ENCODE measurements at regions not wholly inside any gene's neighbourhood (a gene's known extent, or its start where the extent isn't known, plus 50 kb on each side); places are given as distances from the start of the nearest gene placed in this dataset.
"Not testable (repeated sequence)": the region's sequence is repeated elsewhere in the genome, so short reads cannot be mapped to it uniquely, and the experiment has no call there.

DNA sequence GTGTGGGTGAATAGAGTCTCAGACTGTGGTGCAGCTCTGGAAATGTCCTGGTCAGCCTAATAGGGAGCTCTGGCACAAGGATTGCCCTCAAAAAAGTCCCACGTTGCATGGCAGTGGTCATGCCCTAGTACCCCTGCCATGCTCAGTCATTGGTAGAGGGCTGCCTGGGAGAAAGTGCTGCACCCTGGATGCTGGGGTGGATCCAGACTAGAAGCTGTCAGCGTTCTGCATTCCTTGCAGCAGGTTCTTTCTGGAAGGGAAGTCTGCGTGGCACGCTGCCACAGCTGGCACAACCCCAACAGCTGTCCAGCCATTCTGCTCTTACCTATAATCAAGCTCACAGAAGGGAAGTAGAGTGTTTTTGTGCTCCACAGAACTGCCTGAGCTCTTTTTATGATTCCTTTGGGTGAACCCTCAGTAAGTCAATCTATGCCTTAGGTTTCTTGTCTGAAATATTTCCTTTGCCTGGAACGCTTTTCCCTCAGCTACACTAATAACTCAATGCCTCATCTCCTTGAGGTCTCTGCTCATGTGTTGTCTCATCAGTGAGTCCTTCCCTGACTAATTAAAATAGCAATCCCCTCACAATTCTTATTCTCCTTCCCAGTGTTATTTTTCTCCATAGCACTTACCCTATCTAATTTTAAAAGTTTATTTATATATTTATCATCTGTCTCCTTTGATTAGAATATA, 61.5 kb upstream of the JAK1 start:
- Histone ChIP-seq H3K4me3 (no peak overlapping the region), H3K4me1 (peaks cover 30 to 36% (median 32%) of the 10 kb centered on the region in 4 donors), H3K27ac (replicated peaks in 1 of 4) (no peak overlapping the region), H3K36me3 (peaks cover 0 to 4% (median 2%) of the 10 kb centered on the region in 4 donors), H3K9me3 (no peaks in the 10 kb centered on the region), H3K27me3 (no peaks in the 10 kb centered on the region)
- TF ChIP-seq, protein P1, sequence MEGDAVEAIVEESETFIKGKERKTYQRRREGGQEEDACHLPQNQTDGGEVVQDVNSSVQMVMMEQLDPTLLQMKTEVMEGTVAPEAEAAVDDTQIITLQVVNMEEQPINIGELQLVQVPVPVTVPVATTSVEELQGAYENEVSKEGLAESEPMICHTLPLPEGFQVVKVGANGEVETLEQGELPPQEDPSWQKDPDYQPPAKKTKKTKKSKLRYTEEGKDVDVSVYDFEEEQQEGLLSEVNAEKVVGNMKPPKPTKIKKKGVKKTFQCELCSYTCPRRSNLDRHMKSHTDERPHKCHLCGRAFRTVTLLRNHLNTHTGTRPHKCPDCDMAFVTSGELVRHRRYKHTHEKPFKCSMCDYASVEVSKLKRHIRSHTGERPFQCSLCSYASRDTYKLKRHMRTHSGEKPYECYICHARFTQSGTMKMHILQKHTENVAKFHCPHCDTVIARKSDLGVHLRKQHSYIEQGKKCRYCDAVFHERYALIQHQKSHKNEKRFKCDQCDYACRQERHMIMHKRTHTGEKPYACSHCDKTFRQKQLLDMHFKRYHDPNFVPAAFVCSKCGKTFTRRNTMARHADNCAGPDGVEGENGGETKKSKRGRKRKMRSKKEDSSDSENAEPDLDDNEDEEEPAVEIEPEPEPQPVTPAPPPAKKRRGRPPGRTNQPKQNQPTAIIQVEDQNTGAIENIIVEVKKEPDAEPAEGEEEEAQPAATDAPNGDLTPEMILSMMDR (IDR thresholded peaks at IDR 0.05), result no peak
- TF ChIP-seq POLR2A (IDR thresholded peaks at IDR 0.05; ENCODE audit: low read depth), result no peak
- peak; percentile 43 to 50 for TF ChIP-seq POLR2AphosphoS5 (IDR thresholded peaks at IDR 0.05)
- intact Hi-C loops (cut with DNase I), result no loop called here
- DNase-seq (ENCODE audit: extremely low spot score), result no peak
- WGBS, result 20% methylated on average over 5 of the region's 5 CpGs

DNA sequence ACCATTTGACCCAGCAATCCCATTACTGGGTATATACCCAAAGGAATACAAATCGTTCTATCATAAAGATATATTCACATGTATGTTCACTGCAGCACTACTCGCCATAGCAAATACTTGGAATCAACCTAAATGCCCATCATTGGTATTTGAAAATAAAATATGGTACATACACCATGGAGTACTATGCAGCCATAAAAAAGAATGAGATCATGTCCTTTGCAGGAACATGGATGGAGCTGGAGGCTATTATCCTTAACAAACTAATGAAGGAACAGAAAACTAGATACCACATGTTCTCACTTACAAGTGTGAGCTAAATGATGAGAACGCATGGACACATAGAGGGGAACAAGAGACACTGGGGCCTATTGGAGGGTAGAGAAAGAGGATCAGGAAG, 63.1 kb upstream of the JAK1 start:
- intact Hi-C loops (cut with DNase I); H3K36me3 ChIP-seq; DNase-seq (ENCODE audit: extremely low spot score); H3K27ac ChIP-seq (replicated peaks in 1 of 4); H3K4me3 ChIP-seq; H3K9me3 ChIP-seq; H3K27me3 ChIP-seq: not testable (repeated sequence)
- H3K4me1 ChIP-seq, result peaks cover 30 to 36% (median 32%) of the 10 kb centered on the region in 4 donors
- 95% methylated on average over 3 of the region's 3 CpGs for WGBS

DNA sequence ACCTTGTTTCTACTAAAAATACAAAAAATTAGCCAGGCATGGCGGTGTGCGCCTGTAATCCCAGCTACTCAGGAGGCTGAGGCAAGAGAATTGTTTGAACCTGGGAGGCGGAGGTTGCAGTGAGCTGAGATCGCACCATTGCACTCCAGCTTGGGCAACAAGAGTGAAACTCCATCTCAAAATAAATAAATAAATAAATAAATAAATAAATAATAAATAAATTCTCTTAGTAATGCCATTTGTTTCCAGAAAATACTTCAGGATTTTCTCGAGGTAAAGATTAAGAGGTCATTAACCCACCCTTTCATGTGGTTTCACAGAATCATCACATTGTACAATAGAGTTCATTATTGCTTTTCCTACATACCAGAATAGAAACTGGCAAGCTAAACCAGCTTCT, 68.5 kb upstream of the JAK1 start:
- H3K27ac ChIP-seq (replicated peaks in 1 of 4); intact Hi-C loops (cut with DNase I); H3K27me3 ChIP-seq; H3K4me1 ChIP-seq; H3K4me3 ChIP-seq; H3K9me3 ChIP-seq; DNase-seq (ENCODE audit: extremely low spot score): not testable (repeated sequence)
- 93% methylated on average over 5 of the region's 5 CpGs for WGBS
- H3K36me3 ChIP-seq, result peaks cover 0 to 20% (median 9%) of the 10 kb centered on the region in 4 donors

DNA sequence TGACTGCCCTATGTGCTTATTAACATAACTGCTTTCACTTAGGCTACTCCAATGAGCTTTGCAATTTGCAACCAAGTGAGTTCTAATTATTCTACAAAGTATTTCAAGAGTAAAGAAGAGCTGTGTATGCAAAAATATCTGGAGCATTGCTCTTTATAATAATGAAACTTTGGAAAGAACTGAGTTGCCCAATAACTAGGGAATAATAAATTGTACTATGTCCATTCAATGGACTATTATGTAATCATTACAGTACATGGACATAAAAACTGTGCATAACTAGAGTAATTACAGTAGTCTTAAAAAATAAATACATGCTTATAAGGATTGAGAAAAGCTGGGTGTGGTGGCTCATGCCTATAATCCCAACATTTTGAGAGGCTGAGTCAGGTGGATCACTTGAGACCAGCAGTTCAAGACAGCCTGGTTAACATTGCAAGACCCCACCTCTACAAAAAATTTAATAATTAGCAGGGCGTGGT, 70.3 kb upstream of the JAK1 start:
- intact Hi-C loops (cut with DNase I), result no loop called here
- TF ChIP-seq POLR2AphosphoS5 (IDR thresholded peaks at IDR 0.05) (no peak), EP300 (IDR thresholded peaks at IDR 0.05) (no peak), POLR2A (IDR thresholded peaks at IDR 0.05; ENCODE audit: low read depth) (no peak)
- TF ChIP-seq, protein P1 (IDR thresholded peaks at IDR 0.05), result no peak
- Histone ChIP-seq H3K27ac (replicated peaks in 1 of 4) (no peak overlapping the region), H3K9me3 (no peaks in the 10 kb centered on the region), H3K36me3 (peaks cover 0 to 19% (median 9%) of the 10 kb centered on the region in 4 donors), H3K4me1 (peaks cover 0 to 10% (median 8%) of the 10 kb centered on the region in 4 donors), H3K27me3 (no peaks in the 10 kb centered on the region), H3K4me3 (no peak overlapping the region)
- DNase-seq (ENCODE audit: extremely low spot score), result no peak
- WGBS, result 83% methylated on average over 1 of the region's 1 CpG

DNA sequence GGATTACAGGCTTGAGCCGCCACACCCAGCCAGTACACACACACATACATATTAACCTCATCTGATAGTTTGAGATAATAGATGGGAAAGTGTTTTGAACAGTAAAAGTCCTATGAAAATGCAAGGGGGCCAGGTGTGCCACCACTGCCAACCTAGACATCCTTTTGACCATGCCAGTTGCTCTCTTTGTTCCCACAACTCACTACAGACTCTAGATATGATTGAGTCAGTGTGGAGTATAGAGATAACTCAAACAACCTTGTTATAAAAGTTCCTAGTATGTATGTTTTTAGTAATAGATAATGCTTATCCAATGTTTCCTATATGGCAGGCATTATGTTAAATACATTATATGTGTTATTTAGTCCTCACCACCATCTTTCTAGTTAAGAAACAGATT, 72.7 kb upstream of the JAK1 start:
- DNase-seq (ENCODE audit: extremely low spot score), result no peak
- intact Hi-C loops (cut with DNase I), result no loop called here
- no peaks in the 10 kb centered on the region for H3K9me3 ChIP-seq
- no peak overlapping the region for H3K4me3 ChIP-seq
- TF ChIP-seq, protein P1 (IDR thresholded peaks at IDR 0.05), result no peak
- TF ChIP-seq POLR2AphosphoS5 (IDR thresholded peaks at IDR 0.05), result no peak
- no peak for TF ChIP-seq POLR2A (IDR thresholded peaks at IDR 0.05; ENCODE audit: low read depth)
- no peak for TF ChIP-seq EP300 (IDR thresholded peaks at IDR 0.05)
- 92% methylated on average over 1 of the region's 1 CpG for WGBS
- no peak overlapping the region for H3K27ac ChIP-seq (replicated peaks in 1 of 4)
- H3K36me3 ChIP-seq, result peaks cover 0 to 21% (median 9%) of the 10 kb centered on the region in 4 donors
- peaks cover 0 to 10% (median 9%) of the 10 kb centered on the region in 4 donors for H3K4me1 ChIP-seq
- H3K27me3 ChIP-seq, result no peaks in the 10 kb centered on the region

DNA sequence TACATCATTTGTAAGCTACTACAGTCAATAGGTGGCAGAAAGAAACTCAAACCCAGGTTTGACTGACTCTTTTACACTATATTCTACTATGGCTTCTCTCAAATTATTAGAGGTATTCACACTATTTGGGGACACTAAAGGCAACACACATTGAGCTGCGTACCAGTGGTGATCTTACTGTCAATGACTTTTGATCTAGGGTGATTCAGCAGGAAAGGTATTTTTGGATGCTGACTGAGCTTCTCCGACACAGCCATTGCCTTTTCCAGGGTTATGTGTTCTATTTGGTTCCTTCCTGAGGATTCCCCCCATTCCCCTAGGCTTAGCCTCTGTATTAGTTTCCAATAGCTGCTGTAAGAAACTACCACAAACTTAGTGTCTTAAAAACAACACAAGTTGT, 73.2 kb upstream of the JAK1 start:
- H3K27ac ChIP-seq (replicated peaks in 1 of 4), result no peak overlapping the region
- peaks cover 0 to 26% (median 9%) of the 10 kb centered on the region in 4 donors for H3K36me3 ChIP-seq
- no peak for DNase-seq (ENCODE audit: extremely low spot score)
- WGBS, result 90% methylated on average over 2 of the region's 2 CpGs
- no peak overlapping the region for H3K4me3 ChIP-seq
- no peaks in the 10 kb centered on the region for H3K27me3 ChIP-seq
- peaks cover 0 to 10% (median 9%) of the 10 kb centered on the region in 4 donors for H3K4me1 ChIP-seq
- H3K9me3 ChIP-seq, result no peaks in the 10 kb centered on the region
- TF ChIP-seq EP300 (IDR thresholded peaks at IDR 0.05) (no peak), POLR2A (IDR thresholded peaks at IDR 0.05; ENCODE audit: low read depth) (no peak), POLR2AphosphoS5 (IDR thresholded peaks at IDR 0.05) (no peak)
- TF ChIP-seq, protein P1 (IDR thresholded peaks at IDR 0.05), result no peak
- intact Hi-C loops (cut with DNase I), result no loop called here
